Colonic mucosa (tissue), 4 donors: ENCODE measurements at regions not wholly inside any gene's neighbourhood (a gene's known extent, or its start where the extent isn't known, plus 50 kb on each side); places are given as distances from the start of the nearest gene placed in this dataset.
"Not testable (repeated sequence)": the region's sequence is repeated elsewhere in the genome, so short reads cannot be mapped to it uniquely, and the experiment has no call there.

ENCODE experiments used
- DNase-seq: peaks from one replicate; pipeline ENCODE4 v3.0.0-alpha.2; 2020
- H3K27ac ChIP-seq: fragments of 200-600 bp; one replicate; pipeline ENCODE4 v1.8.0; 2021
- H3K27me3 ChIP-seq: fragments of 200-600 bp; one replicate; pipeline ENCODE4 v1.8.0; 2021
- H3K36me3 ChIP-seq: fragments of 200-600 bp; one replicate; pipeline ENCODE4 v1.8.0; 2021
- H3K4me1 ChIP-seq: fragments of 200-600 bp; one replicate; pipeline ENCODE4 v1.8.0; 2021; ENCODE audit warnings: mild to moderate bottlenecking
- H3K4me3 ChIP-seq: fragments of 200-600 bp; one replicate; pipeline ENCODE4 v1.8.0; 2021
- H3K9ac ChIP-seq, 2 donors: one replicate each; pipeline ENCODE4 v1.7.0; 2013; ENCODE audit warnings: control low read depth in 2 of 2, low read depth in 2 of 2, low read length in 2 of 2
- H3K9me3 ChIP-seq: fragments of 200-600 bp; one replicate; pipeline ENCODE4 v1.8.0; 2021
- CTCF ChIP-seq: fragments of 200-600 bp; IDR thresholded peaks from one replicate; pipeline ENCODE4 v1.8.0; 2022; ENCODE audit warnings: antibody characterized with exemption, mild to moderate bottlenecking
- intact Hi-C: fragments of 100-400 bp; cut with DNase I; formaldehyde crosslinking; loops from one replicate; pipeline ENCODE4 v1.14.1; 2022
- donor health status: healthy.
- donor health status: DM: no; HTN: no; CAD: no.
- donor health status: DM: no; HTN: no; CAD: no.

- DNase-seq: no peak
- H3K27ac ChIP-seq: no peak overlapping the region
- no peak overlapping the region for H3K4me3 ChIP-seq
- H3K4me1 ChIP-seq: no peaks in the 10 kb centered on the region
- no peaks in the 10 kb centered on the region for H3K27me3 ChIP-seq
- no peak overlapping the region for H3K9ac ChIP-seq
- no peak for TF ChIP-seq CTCF
- intact Hi-C loops: no loop called here
- no peaks in the 10 kb centered on the region for H3K9me3 ChIP-seq
- H3K36me3 ChIP-seq: no peaks in the 10 kb centered on the region
Observed at GRCh38 chr16:79883494-79883893, 283.0 kb upstream of the MAF start.

DNA sequence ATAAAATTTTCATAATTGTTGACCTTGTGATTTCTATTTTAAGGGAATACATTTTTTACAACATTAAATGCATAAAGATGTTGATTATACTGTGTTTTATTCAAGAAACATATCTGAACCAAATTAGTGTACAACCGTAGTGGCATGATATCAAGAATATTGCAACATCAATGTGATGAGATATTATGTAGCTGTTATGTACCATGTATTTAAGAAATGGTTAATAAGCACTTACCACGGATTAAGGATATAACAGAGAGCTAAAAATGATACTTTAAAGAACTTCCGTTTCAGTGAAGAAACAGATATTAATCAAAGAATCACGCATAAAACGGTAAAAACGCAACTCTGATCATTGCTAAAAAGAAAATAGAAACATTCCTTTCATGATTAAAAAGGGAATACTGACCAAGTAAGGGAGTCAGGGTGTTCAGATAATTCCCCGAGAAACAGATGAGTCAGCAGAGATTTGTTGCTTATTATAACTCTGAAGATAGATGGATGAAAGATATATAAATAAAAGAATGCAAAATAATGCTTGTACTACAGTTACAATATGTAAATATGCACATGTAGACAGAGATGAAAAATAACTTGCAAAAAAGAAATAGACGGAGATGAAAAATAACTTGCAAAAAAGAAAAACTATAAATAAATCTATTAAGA, 281.9 kb upstream of the MAF start:
- Histone ChIP-seq H3K9ac (no peak overlapping the region), H3K27me3 (no peaks in the 10 kb centered on the region), H3K4me1 (no peaks in the 10 kb centered on the region), H3K27ac (no peak overlapping the region), H3K4me3 (no peak overlapping the region), H3K36me3 (no peaks in the 10 kb centered on the region), H3K9me3 (no peaks in the 10 kb centered on the region)
- DNase-seq: no peak
- no peak for TF ChIP-seq CTCF
- intact Hi-C loops: no loop called here

DNA sequence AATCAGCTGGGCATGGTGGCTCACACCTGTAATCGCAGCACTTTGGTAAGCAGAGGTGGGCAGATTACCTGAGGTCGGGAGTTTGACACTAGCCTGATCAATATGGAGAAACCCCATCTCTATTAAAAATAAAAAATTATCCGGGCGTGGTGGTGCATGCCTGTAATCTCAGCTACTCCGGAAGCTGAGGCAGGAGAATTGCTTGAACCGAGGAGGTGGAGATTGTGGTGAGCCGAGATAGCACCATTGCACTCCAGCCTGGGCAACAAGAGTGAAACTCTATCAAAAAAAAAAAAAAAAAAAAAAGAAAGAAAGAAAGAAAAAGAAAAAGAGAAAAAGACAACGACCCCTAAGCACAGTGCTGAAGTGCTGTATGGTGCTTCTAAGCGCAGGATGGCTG, 280.6 kb upstream of the MAF start:
- intact Hi-C loops, H3K4me1 ChIP-seq: not testable (repeated sequence)

GRCh38 chr16:79876332-79876730, 275.8 kb upstream of the MAF start:
- H3K27ac ChIP-seq: no peak overlapping the region
- intact Hi-C loops: no loop called here
- H3K36me3 ChIP-seq: no peaks in the 10 kb centered on the region
- no peak for DNase-seq
- no peaks in the 10 kb centered on the region for H3K27me3 ChIP-seq
- H3K9me3 ChIP-seq: no peaks in the 10 kb centered on the region
- H3K4me3 ChIP-seq: no peak overlapping the region
- TF ChIP-seq CTCF: no peak
- H3K9ac ChIP-seq: no peak overlapping the region
- no peaks in the 10 kb centered on the region for H3K4me1 ChIP-seq

More for the DNA sequence above, 280.6 kb upstream of the MAF start:
- H3K9ac ChIP-seq, H3K27me3 ChIP-seq, H3K27ac ChIP-seq, H3K4me3 ChIP-seq, DNase-seq, H3K9me3 ChIP-seq, H3K36me3 ChIP-seq: not testable (repeated sequence)

- no peaks in the 10 kb centered on the region for H3K36me3 ChIP-seq
- no peaks in the 10 kb centered on the region for H3K4me1 ChIP-seq
- intact Hi-C loops: no loop called here
- no peak overlapping the region for H3K9ac ChIP-seq
- no peaks in the 10 kb centered on the region for H3K9me3 ChIP-seq
- TF ChIP-seq CTCF: no peak
- no peak for DNase-seq
- H3K27ac ChIP-seq: no peak overlapping the region
- no peak overlapping the region for H3K4me3 ChIP-seq
- H3K27me3 ChIP-seq: no peaks in the 10 kb centered on the region
Observed at GRCh38 chr16:79874391-79874790, 273.9 kb upstream of the MAF start.

DNA sequence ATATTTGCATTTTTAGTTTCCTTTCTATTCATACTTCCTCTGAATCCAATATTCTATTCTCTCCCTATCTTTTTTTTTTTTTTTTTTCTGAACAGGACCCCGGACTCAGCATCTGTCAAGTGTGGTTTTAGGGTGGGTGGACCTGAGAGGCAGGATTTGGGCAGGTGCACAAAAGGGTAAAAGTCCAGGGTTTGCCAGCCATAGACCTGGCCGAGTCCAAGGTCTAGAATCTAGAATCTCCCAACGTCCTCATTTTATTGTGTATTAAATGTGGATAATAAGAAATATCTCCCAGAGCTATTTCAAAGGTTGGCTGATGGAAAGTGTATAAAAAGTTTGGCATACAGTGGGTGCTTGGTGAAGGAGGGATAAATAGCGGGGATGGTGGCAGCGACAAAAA, 273.3 kb upstream of the MAF start:
- Histone ChIP-seq H3K4me1 (no peaks in the 10 kb centered on the region), H3K36me3 (no peaks in the 10 kb centered on the region), H3K27me3 (no peaks in the 10 kb centered on the region), H3K9me3 (no peaks in the 10 kb centered on the region), H3K27ac (no peak overlapping the region), H3K4me3 (no peak overlapping the region), H3K9ac (no peak overlapping the region)
- no peak for TF ChIP-seq CTCF
- intact Hi-C loops: no loop called here
- DNase-seq: no peak
